Keratinocyte (primary cell): ENCODE measurements at regions not wholly inside any gene's neighbourhood (a gene's known extent, or its start where the extent isn't known, plus 50 kb on each side); places are given as distances from the start of the nearest gene placed in this dataset.

Experiments
- DNase-seq: peaks from one replicate; pipeline ENCODE4 v3.0.0-alpha.2; 2011; ENCODE audit warnings: low read depth, missing footprints, low spot score
- FAIRE-seq: peaks from 2 replicates; lab custom pipeline; 2011; peaks lifted over from hg19 to GRCh38; lab: Jason Lieb, UNC
- H2AFZ ChIP-seq: 2 replicates; pipeline ENCODE4 v1.6.0; 2012; ENCODE audit warnings: low read length, control low read depth, inconsistent platforms; ENCODE audit not compliant: control insufficient read depth
- H3K27ac ChIP-seq: 2 replicates; pipeline ENCODE4 v1.5.1; 2011; ENCODE audit warnings: low read length; ENCODE audit not compliant: control insufficient read depth, insufficient read depth
- H3K27me3 ChIP-seq: 3 replicates; pipeline ENCODE4 v1.6.0; 2011; ENCODE audit warnings: low read length; ENCODE audit not compliant: control insufficient read depth, insufficient read depth; ENCODE audit errors: extremely low read depth
- H3K36me3 ChIP-seq, 2 experiments: 2 replicates in 1 of 2; 3 replicates in 1 of 2; pipeline ENCODE4 v1.5.1; 2011; ENCODE audit warnings: low read length in 2 of 2, mild to moderate bottlenecking in 1 of 2; ENCODE audit not compliant: control insufficient read depth in 2 of 2, insufficient read depth in 2 of 2; ENCODE audit errors: extremely low read depth in 1 of 2
- H3K4me1 ChIP-seq: 3 replicates; pipeline ENCODE4 v1.5.1; 2011; ENCODE audit warnings: low read length; ENCODE audit not compliant: control insufficient read depth, insufficient read depth; ENCODE audit errors: extremely low read depth
- H3K4me2 ChIP-seq: 3 replicates; pipeline ENCODE4 v1.6.0; 2011; ENCODE audit warnings: low read depth, low read length; ENCODE audit not compliant: control insufficient read depth, insufficient read depth; ENCODE audit errors: extremely low read depth
- H3K4me3 ChIP-seq, 3 experiments: fragments of 200-600 bp in 1 of 3; sonication (generic) in 1 of 3; 2 replicates in 2 of 3; 3 replicates in 1 of 3; pipeline ENCODE4 v1.5.1; 2011 to 2016; ENCODE audit warnings: low read length in 3 of 3, mild to moderate bottlenecking in 3 of 3, control low read depth in 2 of 3, inconsistent platforms in 1 of 3, low read depth in 1 of 3, mixed read lengths in 1 of 3, mixed run types in 1 of 3, moderate library complexity in 1 of 3; ENCODE audit not compliant: control insufficient read depth in 2 of 3, insufficient read depth in 2 of 3; ENCODE audit errors: extremely low read depth in 1 of 3
- H3K79me2 ChIP-seq: 2 replicates; pipeline ENCODE4 v1.6.0; 2012; ENCODE audit warnings: low read length; ENCODE audit not compliant: control insufficient read depth, insufficient read depth
- H3K9ac ChIP-seq: 3 replicates; pipeline ENCODE4 v1.6.0; 2011; ENCODE audit warnings: low read length; ENCODE audit not compliant: control insufficient read depth, insufficient read depth; ENCODE audit errors: extremely low read depth
- H3K9me1 ChIP-seq: 3 replicates; pipeline ENCODE4 v1.6.0; 2011; ENCODE audit warnings: low read length; ENCODE audit not compliant: control insufficient read depth, insufficient read depth; ENCODE audit errors: extremely low read depth
- H3K9me3 ChIP-seq: 2 replicates; pipeline ENCODE4 v1.5.1; 2012; ENCODE audit warnings: low read depth, low read length; ENCODE audit not compliant: control insufficient read depth
- H4K20me1 ChIP-seq: 3 replicates; pipeline ENCODE4 v1.6.0; 2011; ENCODE audit warnings: low read length; ENCODE audit not compliant: control insufficient read depth, insufficient read depth; ENCODE audit errors: extremely low read depth
- EZH2 ChIP-seq: IDR thresholded peaks from one replicate; pipeline ENCODE4 v1.6.1; 2012; ENCODE audit warnings: inconsistent platforms, mild to moderate bottlenecking, low read length, moderate library complexity
- dilution Hi-C: fragments of 300-500 bp; cut with MboI; formaldehyde crosslinking; loops from one replicate; pipeline ENCODE4 v1.7.0; 2020; ENCODE audit warnings: low sequenced_read_pairs; ENCODE audit not compliant: extremely low pct_ligation_motif_present
- TF ChIP-seq, protein P1 (sequence below), 3 experiments: IDR thresholded peaks in 1 of 3; conservative IDR thresholded peaks in 1 of 3; optimal IDR thresholded peaks in 1 of 3; 2 replicates in 2 of 3; 3 replicates in 1 of 3; pipeline versions ENCODE3 to v1.5.1; 2011; ENCODE audit warnings: low read length in 3 of 3, mild to moderate bottlenecking in 3 of 3, moderate library complexity in 2 of 3, control low read depth in 1 of 3, inconsistent platforms in 1 of 3; ENCODE audit not compliant: insufficient read depth in 2 of 3; ENCODE audit errors: extremely low read depth in 1 of 3

DNA sequence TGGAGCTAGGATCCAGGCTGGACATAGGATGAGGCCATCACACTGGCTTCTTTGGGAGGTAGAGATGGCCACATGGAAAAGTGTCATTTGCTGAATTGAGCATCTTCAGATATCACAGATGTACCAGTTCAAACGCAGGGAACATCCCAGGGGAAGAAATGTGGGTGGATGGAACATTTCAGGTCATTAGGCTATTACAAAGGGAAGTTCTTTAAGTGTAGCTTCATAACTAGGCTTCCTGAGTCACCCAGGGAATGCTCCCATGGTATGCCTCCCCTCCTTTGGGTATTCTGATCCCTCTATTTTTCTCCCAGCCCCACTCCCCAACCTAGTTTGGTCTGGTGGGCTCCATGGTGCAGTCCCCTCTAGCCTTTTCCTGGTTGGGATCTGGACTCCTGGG lies 69.8 kb upstream of the IRX3 start:
- Histone ChIP-seq H3K9me3 (no peaks in the 10 kb centered on the region), H2AFZ (no peak overlapping the region), H3K27me3 (no peaks in the 10 kb centered on the region), H3K4me1 (no peaks in the 10 kb centered on the region), H3K79me2 (no peaks in the 10 kb centered on the region), H3K9me1 (no peaks in the 10 kb centered on the region), H3K4me3 (no peak overlapping the region), H3K9ac (no peak overlapping the region), H3K27ac (no peak overlapping the region), H3K4me2 (no peak overlapping the region), H3K36me3 (no peaks in the 10 kb centered on the region), H4K20me1 (no peaks in the 10 kb centered on the region)
- TF ChIP-seq, protein P1, sequence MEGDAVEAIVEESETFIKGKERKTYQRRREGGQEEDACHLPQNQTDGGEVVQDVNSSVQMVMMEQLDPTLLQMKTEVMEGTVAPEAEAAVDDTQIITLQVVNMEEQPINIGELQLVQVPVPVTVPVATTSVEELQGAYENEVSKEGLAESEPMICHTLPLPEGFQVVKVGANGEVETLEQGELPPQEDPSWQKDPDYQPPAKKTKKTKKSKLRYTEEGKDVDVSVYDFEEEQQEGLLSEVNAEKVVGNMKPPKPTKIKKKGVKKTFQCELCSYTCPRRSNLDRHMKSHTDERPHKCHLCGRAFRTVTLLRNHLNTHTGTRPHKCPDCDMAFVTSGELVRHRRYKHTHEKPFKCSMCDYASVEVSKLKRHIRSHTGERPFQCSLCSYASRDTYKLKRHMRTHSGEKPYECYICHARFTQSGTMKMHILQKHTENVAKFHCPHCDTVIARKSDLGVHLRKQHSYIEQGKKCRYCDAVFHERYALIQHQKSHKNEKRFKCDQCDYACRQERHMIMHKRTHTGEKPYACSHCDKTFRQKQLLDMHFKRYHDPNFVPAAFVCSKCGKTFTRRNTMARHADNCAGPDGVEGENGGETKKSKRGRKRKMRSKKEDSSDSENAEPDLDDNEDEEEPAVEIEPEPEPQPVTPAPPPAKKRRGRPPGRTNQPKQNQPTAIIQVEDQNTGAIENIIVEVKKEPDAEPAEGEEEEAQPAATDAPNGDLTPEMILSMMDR (optimal IDR thresholded peaks at IDR 0.05 in 1 of 3, IDR thresholded peaks at IDR 0.05 in 1 of 3, conservative IDR thresholded peaks at IDR 0.05 in 1 of 3; ENCODE audit: extremely low read depth in 1 of 3, insufficient read depth in 2 of 3, low read length in 3 of 3) = no peak
- TF ChIP-seq EZH2 = no peak
- FAIRE-seq = no peak
- dilution Hi-C loops = no loop called here
- no peak for DNase-seq

- Histone ChIP-seq H3K27me3 (no peaks in the 10 kb centered on the region), H3K9ac (no peak overlapping the region), H3K9me3 (no peaks in the 10 kb centered on the region), H3K4me2 (no peak overlapping the region), H3K4me3 (no peak overlapping the region), H3K36me3 (no peaks in the 10 kb centered on the region), H3K27ac (no peak overlapping the region), H3K79me2 (no peaks in the 10 kb centered on the region), H4K20me1 (no peaks in the 10 kb centered on the region), H2AFZ (no peak overlapping the region), H3K9me1 (no peaks in the 10 kb centered on the region), H3K4me1 (no peaks in the 10 kb centered on the region)
- DNase-seq = no peak
- dilution Hi-C loops = no loop called here
- FAIRE-seq = no peak
- TF ChIP-seq, protein P1 (optimal IDR thresholded peaks at IDR 0.05 in 1 of 3, IDR thresholded peaks at IDR 0.05 in 1 of 3, conservative IDR thresholded peaks at IDR 0.05 in 1 of 3; ENCODE audit: extremely low read depth in 1 of 3, insufficient read depth in 2 of 3, low read length in 3 of 3) = no peak
- TF ChIP-seq EZH2 = no peak
These were observed 68.7 kb upstream of the IRX3 start for GRCh38 chr16:54355251-54355650.
